Pancreas (tissue), 10 donors: ENCODE measurements at regions not wholly inside any gene's neighbourhood (a gene's known extent, or its start where the extent isn't known, plus 50 kb on each side); places are given as distances from the start of the nearest gene placed in this dataset.

Experiments
- ATAC-seq, 4 donors: fragments of 200-7000 bp; cut with Tn5 transposase; one replicate each; pipeline versions ENCODE4 v1.8.0 to v1.9.1; 2020; ENCODE audit warnings: mild to moderate bottlenecking in 4 of 4, moderate library complexity in 4 of 4
- DNase-seq, 6 donors: peaks; one replicate each; pipeline ENCODE4 v3.0.0-alpha.2; 2020
- FAIRE-seq: peaks from 2 replicates; lab custom pipeline; 2012; peaks lifted over from hg19 to GRCh38; lab: Jason Lieb, UNC
- H3K27ac ChIP-seq, 4 donors: fragments of 200-600 bp; sonication (generic); 1 replicate in 3 of 4; 2 replicates in 1 of 4; pipeline versions ENCODE4 v1.5.0 to v1.8.0; 2020
- H3K27me3 ChIP-seq, 4 donors: fragments of 200-600 bp; one replicate each; pipeline ENCODE4 v1.8.0; 2021
- H3K36me3 ChIP-seq, 3 donors: fragments of 200-600 bp; sonication (generic) in 1 of 3; one replicate each; pipeline versions ENCODE4 v1.5.0 to v1.8.0; 2020 to 2021
- H3K4me1 ChIP-seq, 3 donors: fragments of 200-600 bp; one replicate each; pipeline ENCODE4 v1.8.0; 2021
- H3K4me3 ChIP-seq, 4 donors: fragments of 200-600 bp; sonication (generic) in 2 of 4; one replicate each; pipeline versions ENCODE4 v1.5.0 to v1.8.0; 2020 to 2021
- H3K9me3 ChIP-seq, 4 donors: fragments of 200-600 bp; one replicate each; pipeline ENCODE4 v1.8.0; 2021
- CTCF ChIP-seq, 4 donors: fragments of 200-600 bp; sonication (generic) in 3 of 4; IDR thresholded peaks; one replicate each; pipeline versions ENCODE4 v1.5.0 to v1.8.0; 2021; ENCODE audit warnings: antibody characterized with exemption in 4 of 4
- WGBS, 2 donors: extraction: QIAGEN DNeasy Blood & Tissue Kit; methylation state at CpG; one replicate each; pipeline ENCODE4 v1.1.7; 2013; 5-methylcytosine and 5-hydroxymethylcytosine counted together
- intact Hi-C, 3 donors: fragments of 100-400 bp; cut with DNase I; formaldehyde crosslinking; loops; one replicate each; pipeline versions ENCODE4 v1.11.1 to v1.14.2; 2022
- donor health status: healthy with polysubstance abuse.
- donor health status: DM: no; HTN: no; CAD: no; lungs with moderate emphysema.
- donor health status: DM: no; HTN: no; CAD: no.
- donor health status: control.
- donor health status: control.
- donor health status: Bipolar disorder and iron deficiency.
- donor health status: DM: yes; HTN: yes; CAD: no.
- donor health status: DM: no; HTN: no; CAD: no.
- donor health status: DM: no; HTN: no; CAD: no.
- donor health status: DM: yes; HTN: yes; CAD: no.

GRCh38 chr13:60214213-60215055 is 50.7 kb upstream of the DIAPH3 start:
- intact Hi-C loops, result no loop called here
- DNase-seq (no peak), FAIRE-seq (no peak), ATAC-seq (peak in 2 of 4 donors; percentile 10 to 39)
- WGBS, 2 donors, result 67 to 68% methylated on average over 6 of the region's 6 CpGs
- no peaks in the 10 kb centered on the region for H3K27me3 ChIP-seq
- peaks cover 0 to 10% (median 3%) of the 10 kb centered on the region in 3 donors for H3K4me1 ChIP-seq
- no peak for TF ChIP-seq CTCF (IDR thresholded peaks at IDR 0.05)
- H3K4me3 ChIP-seq, result no peak overlapping the region
- no peak overlapping the region for H3K27ac ChIP-seq
- no peaks in the 10 kb centered on the region for H3K36me3 ChIP-seq
- H3K9me3 ChIP-seq, result no peaks in the 10 kb centered on the region

DNA sequence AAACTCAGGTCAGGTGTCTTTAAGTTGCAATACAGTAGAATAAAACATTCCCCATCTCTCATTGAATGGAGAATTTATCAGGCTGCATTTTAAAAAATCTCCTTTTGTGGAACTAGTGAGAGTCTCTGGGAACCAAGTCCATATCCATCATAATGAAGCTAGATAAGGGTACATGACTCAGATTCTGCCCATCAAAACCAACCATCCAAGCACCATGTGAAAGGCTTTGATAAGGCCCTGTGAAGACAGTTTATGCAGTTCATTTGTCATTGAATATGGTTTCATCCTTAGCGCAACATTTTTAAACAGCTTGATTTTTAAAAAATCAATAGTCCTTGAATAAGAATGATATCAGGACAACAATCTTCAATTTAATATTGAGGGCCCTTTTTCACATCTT is 56.3 kb upstream of the DIAPH3 start:
- WGBS, 2 donors, result 93 to 98% methylated on average over 1 of the region's 1 CpG
- no peak overlapping the region for H3K4me3 ChIP-seq
- no peaks in the 10 kb centered on the region for H3K9me3 ChIP-seq
- no peak overlapping the region for H3K27ac ChIP-seq
- no peaks in the 10 kb centered on the region for H3K4me1 ChIP-seq
- no peaks in the 10 kb centered on the region for H3K27me3 ChIP-seq
- no peak for DNase-seq
- FAIRE-seq, result no peak
- no peak for ATAC-seq
- intact Hi-C loops, result no loop called here
- TF ChIP-seq CTCF (IDR thresholded peaks at IDR 0.05), result no peak
- H3K36me3 ChIP-seq, result no peaks in the 10 kb centered on the region

- no peak for FAIRE-seq
- H3K4me3 ChIP-seq, result no peak overlapping the region
- no peak for ATAC-seq
- no peak for TF ChIP-seq CTCF (IDR thresholded peaks at IDR 0.05)
- no peaks in the 10 kb centered on the region for H3K4me1 ChIP-seq
- intact Hi-C loops, result no loop called here
- no peaks in the 10 kb centered on the region for H3K36me3 ChIP-seq
- no peak overlapping the region for H3K27ac ChIP-seq
- WGBS, 2 donors, result 76 to 81% methylated on average over 6 of the region's 6 CpGs
- H3K9me3 ChIP-seq, result no peaks in the 10 kb centered on the region
- no peak for DNase-seq
- no peaks in the 10 kb centered on the region for H3K27me3 ChIP-seq
Measured at GRCh38 chr13:60221581-60221980, 57.9 kb upstream of the DIAPH3 start.

DNA sequence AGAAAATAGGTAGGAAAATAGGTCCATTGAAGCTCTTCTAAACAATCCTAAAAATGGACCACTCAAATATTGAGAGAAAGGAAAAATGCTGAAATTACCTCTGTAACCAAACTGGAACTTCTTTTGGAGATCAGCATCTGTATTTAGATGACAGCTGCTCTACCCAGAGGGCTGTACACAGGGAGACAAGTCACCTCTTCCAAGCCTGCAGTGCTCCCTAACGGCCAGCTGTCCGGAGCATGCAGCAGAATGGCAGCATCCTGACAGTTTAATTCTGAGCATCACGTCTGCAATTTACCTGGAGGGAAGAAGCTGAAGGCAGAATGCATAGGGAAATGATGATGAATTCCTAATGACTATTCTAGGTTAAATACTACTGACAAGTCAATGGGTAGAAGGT is 62.8 kb upstream of the DIAPH3 start:
- no peak overlapping the region for H3K4me3 ChIP-seq
- intact Hi-C loops, result no loop called here
- H3K27me3 ChIP-seq, result no peaks in the 10 kb centered on the region
- no peaks in the 10 kb centered on the region for H3K4me1 ChIP-seq
- no peaks in the 10 kb centered on the region for H3K36me3 ChIP-seq
- no peak overlapping the region for H3K27ac ChIP-seq
- ATAC-seq (peak; percentile 50 to 69 (median 59)), FAIRE-seq (no peak), DNase-seq (peak in 3 of 6 donors; percentile 8 to 15 (median 14))
- TF ChIP-seq CTCF (IDR thresholded peaks at IDR 0.05), result no peak
- no peaks in the 10 kb centered on the region for H3K9me3 ChIP-seq
- 39 to 50% methylated on average over 3 of the region's 3 CpGs for WGBS, 2 donors

DNA sequence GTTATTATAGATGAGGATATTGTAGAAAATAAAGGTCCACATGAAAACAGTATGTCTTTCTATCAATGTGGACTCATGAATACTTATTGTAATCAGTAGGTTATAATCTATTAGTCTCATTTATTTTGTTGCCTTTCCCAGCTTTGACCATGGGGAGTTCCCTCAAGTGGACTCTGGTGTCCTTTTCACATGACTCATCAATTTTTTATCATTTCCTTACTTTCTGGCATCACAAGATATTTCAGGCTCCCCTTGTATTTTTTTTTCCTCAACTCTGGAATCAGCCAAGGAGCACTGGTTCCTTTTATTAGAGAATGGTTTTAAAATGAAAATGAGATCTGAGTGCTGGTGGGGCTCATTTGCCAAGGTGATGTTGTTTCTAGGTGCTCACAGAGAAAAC is 63.4 kb upstream of the DIAPH3 start:
- FAIRE-seq, result no peak
- TF ChIP-seq CTCF (IDR thresholded peaks at IDR 0.05), result no peak
- Histone ChIP-seq H3K4me1 (no peaks in the 10 kb centered on the region), H3K27me3 (no peaks in the 10 kb centered on the region), H3K4me3 (no peak overlapping the region), H3K9me3 (no peaks in the 10 kb centered on the region), H3K36me3 (no peaks in the 10 kb centered on the region), H3K27ac (no peak overlapping the region)
- ATAC-seq, result no peak
- intact Hi-C loops, result no loop called here
- no peak for DNase-seq
